HepG2 (cell line): ENCODE measurements at regions not wholly inside any gene's neighbourhood (a gene's known extent, or its start where the extent isn't known, plus 50 kb on each side); places are given as distances from the start of the nearest gene placed in this dataset.

Source experiments
- AGO2 ChIP-seq: fragments of 200-400 bp; formaldehyde crosslinking; optimal IDR thresholded peaks from 2 replicates; pipeline ENCODE3; 2017; ENCODE audit warnings: mild to moderate bottlenecking, low read depth, low read length, moderate library complexity
- CEBPB ChIP-seq: IDR thresholded peaks from 2 replicates; pipeline ENCODE4 v1.6.1; 2011; ENCODE audit warnings: low read depth, low read length, improper control_type of control experiment, borderline replicate concordance
- CHD4 ChIP-seq: fragments of 200-600 bp; sonication (generic); IDR thresholded peaks from 2 replicates; pipeline ENCODE4 v1.7.0; 2017; ENCODE audit warnings: mild to moderate bottlenecking, low read length, borderline replicate concordance
- ELF3 ChIP-seq: IDR thresholded peaks from 2 replicates; pipeline ENCODE4 v1.6.1; 2016; ENCODE audit warnings: missing genetic modification reagents, missing compliant biosample characterization
- FOXM1 ChIP-seq: sonication (generic); formaldehyde crosslinking; IDR thresholded peaks from 2 replicates; pipeline ENCODE4 v1.5.0; 2020; ENCODE audit warnings: missing genetic modification reagents
- GABPB1 ChIP-seq: IDR thresholded peaks from 2 replicates; pipeline ENCODE4 v1.6.1; 2016; ENCODE audit warnings: mild to moderate bottlenecking, missing genetic modification reagents, moderate library complexity, missing compliant biosample characterization
- HNF4A ChIP-seq: sonication (generic); formaldehyde crosslinking; IDR thresholded peaks from 2 replicates; pipeline ENCODE4 v1.4.0; 2020; ENCODE audit warnings: missing genetic modification reagents
- MZF1 ChIP-seq: sonication (generic); formaldehyde crosslinking; IDR thresholded peaks from 2 replicates; pipeline ENCODE4 v1.8.1; 2023; ENCODE audit warnings: mild to moderate bottlenecking, missing genetic modification reagents, borderline replicate concordance
- PHF21A ChIP-seq: sonication (generic); formaldehyde crosslinking; IDR thresholded peaks from 2 replicates; pipeline ENCODE4 v1.5.0; 2020; ENCODE audit warnings: mild to moderate bottlenecking, missing genetic modification reagents
- RXRA ChIP-seq: sonication (generic); formaldehyde crosslinking; IDR thresholded peaks from 2 replicates; pipeline ENCODE4 v1.5.1; 2020; ENCODE audit warnings: missing genetic modification reagents
- TBX2 ChIP-seq: sonication (generic); formaldehyde crosslinking; IDR thresholded peaks from 2 replicates; pipeline ENCODE4 v1.5.0; 2020; ENCODE audit warnings: missing genetic modification reagents, mild to moderate bottlenecking, borderline replicate concordance
- WIZ ChIP-seq: sonication (generic); formaldehyde crosslinking; IDR thresholded peaks from 2 replicates; pipeline ENCODE4 v1.5.1; 2020; ENCODE audit warnings: mild to moderate bottlenecking, missing genetic modification reagents
- ZFAT ChIP-seq: sonication (generic); formaldehyde crosslinking; conservative IDR thresholded peaks from 2 replicates; pipeline ENCODE4 v1.8.1; 2023; ENCODE audit warnings: missing genetic modification reagents, inconsistent platforms
- ZFX ChIP-seq: sonication (generic); formaldehyde crosslinking; IDR thresholded peaks from 2 replicates; pipeline ENCODE4 v1.4.0; 2020; ENCODE audit warnings: mild to moderate bottlenecking, low read depth, missing genetic modification reagents, moderate library complexity
- ZNF674 ChIP-seq: sonication (generic); formaldehyde crosslinking; IDR thresholded peaks from 2 replicates; pipeline ENCODE4 v1.5.0; 2020; ENCODE audit warnings: low read depth, mild to moderate bottlenecking, missing genetic modification reagents
- ZNF780A ChIP-seq: sonication (generic); formaldehyde crosslinking; IDR thresholded peaks from 2 replicates; pipeline ENCODE4 v1.8.0; 2022; ENCODE audit warnings: mild to moderate bottlenecking, missing genetic modification reagents, moderate library complexity
- TF ChIP-seq, protein P1 (sequence below): sonication (generic); formaldehyde crosslinking; IDR thresholded peaks from one replicate; pipeline ENCODE4 v1.5.1; 2020; ENCODE audit warnings: mild to moderate bottlenecking, missing genetic modification reagents; ENCODE audit errors: not compliant biosample characterization
- TF ChIP-seq, protein P2 (sequence below): IDR thresholded peaks from 2 replicates; pipeline ENCODE4 v1.6.1; 2012; ENCODE audit warnings: inconsistent platforms
- TF ChIP-seq, protein P3 (sequence below): sonication (generic); formaldehyde crosslinking; IDR thresholded peaks from 2 replicates; pipeline ENCODE4 v1.8.0; 2022; ENCODE audit warnings: missing genetic modification reagents, mild to moderate bottlenecking, borderline replicate concordance
- TF ChIP-seq, protein P4 (sequence below): sonication (generic); formaldehyde crosslinking; IDR thresholded peaks from 2 replicates; pipeline ENCODE4 v1.4.0; 2020; ENCODE audit warnings: missing genetic modification reagents

DNA sequence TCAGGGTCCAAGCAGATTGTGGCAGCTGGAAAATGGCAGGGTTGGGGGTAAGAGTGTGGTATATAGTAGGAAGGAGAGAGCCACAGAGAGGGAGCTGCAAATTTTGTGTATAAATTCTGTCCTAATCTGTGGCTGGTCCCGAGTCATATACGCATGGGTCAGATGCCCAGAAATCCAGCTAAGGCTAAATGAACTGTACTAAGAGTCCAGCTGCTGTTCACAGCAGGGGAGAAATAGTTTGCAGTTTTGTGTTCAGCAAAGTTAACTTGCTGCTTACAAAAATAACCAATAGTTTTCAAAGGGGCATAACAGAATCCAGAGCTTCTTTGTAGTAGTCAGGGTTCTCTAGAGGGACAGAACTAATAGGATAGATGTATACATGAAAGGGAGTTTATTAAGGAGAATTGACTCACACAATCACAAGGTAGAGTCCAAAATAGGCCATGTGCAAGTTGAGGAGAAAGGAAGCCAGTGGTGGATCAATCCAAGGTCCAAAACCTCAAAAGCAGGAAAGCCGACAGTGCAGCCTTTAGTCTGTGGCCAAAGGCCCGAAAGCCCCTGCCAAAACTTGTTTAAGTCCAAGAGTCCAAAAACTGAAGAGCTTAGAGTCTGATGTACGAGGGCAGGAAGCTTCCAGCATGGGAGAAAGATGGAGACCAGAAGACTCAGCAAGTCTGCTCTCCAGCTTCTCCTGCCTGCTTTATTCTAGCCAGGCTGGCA is 146.1 kb upstream of the KBTBD8 start (continued):
- TF ChIP-seq, protein P1, sequence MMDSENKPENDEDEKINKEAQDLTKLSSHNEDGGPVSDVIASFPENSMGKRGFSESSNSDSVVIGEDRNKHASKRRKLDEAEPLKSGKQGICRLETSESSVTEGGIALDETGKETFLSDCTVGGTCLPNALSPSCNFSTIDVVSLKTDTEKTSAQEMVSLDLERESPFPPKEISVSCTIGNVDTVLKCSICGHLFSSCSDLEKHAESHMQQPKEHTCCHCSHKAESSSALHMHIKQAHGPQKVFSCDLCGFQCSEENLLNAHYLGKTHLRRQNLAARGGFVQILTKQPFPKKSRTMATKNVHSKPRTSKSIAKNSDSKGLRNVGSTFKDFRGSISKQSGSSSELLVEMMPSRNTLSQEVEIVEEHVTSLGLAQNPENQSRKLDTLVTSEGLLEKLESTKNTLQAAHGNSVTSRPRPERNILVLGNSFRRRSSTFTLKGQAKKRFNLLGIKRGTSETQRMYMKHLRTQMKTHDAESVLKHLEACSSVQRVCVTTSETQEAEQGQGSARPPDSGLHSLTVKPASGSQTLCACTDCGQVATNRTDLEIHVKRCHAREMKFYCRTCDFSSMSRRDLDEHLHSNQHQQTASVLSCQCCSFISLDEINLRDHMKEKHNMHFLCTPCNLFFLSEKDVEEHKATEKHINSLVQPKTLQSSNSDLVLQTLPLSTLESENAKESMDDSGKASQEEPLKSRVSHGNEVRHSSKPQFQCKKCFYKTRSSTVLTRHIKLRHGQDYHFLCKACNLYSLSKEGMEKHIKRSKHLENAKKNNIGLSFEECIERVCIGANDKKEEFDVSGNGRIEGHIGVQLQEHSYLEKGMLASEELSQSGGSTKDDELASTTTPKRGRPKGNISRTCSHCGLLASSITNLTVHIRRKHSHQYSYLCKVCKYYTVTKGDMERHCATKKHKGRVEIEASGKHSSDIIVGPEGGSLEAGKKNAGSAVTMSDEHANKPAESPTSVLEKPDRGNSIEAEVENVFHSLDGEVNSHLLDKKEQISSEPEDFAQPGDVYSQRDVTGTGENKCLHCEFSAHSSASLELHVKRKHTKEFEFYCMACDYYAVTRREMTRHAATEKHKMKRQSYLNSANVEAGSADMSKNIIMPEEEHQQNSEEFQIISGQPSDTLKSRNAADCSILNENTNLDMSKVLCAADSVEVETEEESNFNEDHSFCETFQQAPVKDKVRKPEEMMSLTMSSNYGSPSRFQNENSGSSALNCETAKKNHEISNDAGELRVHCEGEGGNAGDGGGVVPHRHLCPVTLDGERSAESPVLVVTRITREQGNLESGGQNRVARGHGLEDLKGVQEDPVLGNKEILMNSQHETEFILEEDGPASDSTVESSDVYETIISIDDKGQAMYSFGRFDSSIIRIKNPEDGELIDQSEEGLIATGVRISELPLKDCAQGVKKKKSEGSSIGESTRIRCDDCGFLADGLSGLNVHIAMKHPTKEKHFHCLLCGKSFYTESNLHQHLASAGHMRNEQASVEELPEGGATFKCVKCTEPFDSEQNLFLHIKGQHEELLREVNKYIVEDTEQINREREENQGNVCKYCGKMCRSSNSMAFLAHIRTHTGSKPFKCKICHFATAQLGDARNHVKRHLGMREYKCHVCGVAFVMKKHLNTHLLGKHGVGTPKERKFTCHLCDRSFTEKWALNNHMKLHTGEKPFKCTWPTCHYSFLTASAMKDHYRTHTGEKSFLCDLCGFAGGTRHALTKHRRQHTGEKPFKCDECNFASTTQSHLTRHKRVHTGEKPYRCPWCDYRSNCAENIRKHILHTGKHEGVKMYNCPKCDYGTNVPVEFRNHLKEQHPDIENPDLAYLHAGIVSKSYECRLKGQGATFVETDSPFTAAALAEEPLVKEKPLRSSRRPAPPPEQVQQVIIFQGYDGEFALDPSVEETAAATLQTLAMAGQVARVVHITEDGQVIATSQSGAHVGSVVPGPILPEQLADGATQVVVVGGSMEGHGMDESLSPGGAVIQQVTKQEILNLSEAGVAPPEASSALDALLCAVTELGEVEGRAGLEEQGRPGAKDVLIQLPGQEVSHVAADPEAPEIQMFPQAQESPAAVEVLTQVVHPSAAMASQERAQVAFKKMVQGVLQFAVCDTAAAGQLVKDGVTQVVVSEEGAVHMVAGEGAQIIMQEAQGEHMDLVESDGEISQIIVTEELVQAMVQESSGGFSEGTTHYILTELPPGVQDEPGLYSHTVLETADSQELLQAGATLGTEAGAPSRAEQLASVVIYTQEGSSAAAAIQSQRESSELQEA (CRISPR knock-in tag), result no peak
- TF ChIP-seq, protein P2, sequence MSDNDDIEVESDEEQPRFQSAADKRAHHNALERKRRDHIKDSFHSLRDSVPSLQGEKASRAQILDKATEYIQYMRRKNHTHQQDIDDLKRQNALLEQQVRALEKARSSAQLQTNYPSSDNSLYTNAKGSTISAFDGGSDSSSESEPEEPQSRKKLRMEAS, result 0 out of 2 replicates have a peak, but pooled peaks have one; percentile 36
- no peak for TF ChIP-seq ZFAT (CRISPR knock-in tag)
- TF ChIP-seq WIZ (CRISPR knock-in tag), result no peak
- TF ChIP-seq, protein P3, sequence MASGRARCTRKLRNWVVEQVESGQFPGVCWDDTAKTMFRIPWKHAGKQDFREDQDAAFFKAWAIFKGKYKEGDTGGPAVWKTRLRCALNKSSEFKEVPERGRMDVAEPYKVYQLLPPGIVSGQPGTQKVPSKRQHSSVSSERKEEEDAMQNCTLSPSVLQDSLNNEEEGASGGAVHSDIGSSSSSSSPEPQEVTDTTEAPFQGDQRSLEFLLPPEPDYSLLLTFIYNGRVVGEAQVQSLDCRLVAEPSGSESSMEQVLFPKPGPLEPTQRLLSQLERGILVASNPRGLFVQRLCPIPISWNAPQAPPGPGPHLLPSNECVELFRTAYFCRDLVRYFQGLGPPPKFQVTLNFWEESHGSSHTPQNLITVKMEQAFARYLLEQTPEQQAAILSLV (CRISPR knock-in tag), result no peak
- TF ChIP-seq, protein P4, sequence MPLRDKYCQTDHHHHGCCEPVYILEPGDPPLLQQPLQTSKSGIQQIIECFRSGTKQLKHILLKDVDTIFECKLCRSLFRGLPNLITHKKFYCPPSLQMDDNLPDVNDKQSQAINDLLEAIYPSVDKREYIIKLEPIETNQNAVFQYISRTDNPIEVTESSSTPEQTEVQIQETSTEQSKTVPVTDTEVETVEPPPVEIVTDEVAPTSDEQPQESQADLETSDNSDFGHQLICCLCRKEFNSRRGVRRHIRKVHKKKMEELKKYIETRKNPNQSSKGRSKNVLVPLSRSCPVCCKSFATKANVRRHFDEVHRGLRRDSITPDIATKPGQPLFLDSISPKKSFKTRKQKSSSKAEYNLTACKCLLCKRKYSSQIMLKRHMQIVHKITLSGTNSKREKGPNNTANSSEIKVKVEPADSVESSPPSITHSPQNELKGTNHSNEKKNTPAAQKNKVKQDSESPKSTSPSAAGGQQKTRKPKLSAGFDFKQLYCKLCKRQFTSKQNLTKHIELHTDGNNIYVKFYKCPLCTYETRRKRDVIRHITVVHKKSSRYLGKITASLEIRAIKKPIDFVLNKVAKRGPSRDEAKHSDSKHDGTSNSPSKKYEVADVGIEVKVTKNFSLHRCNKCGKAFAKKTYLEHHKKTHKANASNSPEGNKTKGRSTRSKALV (CRISPR knock-in tag), result no peak
- TF ChIP-seq FOXM1 (CRISPR knock-in tag), result no peak
- no peak for TF ChIP-seq ZNF780A (CRISPR knock-in tag)
- no peak for TF ChIP-seq AGO2
- TF ChIP-seq ZFX (CRISPR knock-in tag), result no peak
- no peak for TF ChIP-seq CEBPB
- TF ChIP-seq CHD4, result no peak
- TF ChIP-seq ZNF674, result no peak
- TF ChIP-seq MZF1, result no peak
- TF ChIP-seq ELF3, result no peak
- no peak for TF ChIP-seq PHF21A (CRISPR knock-in tag)
- TF ChIP-seq TBX2 (CRISPR knock-in tag), result no peak
- no peak for TF ChIP-seq GABPB1 (CRISPR knock-in tag)
- no peak for TF ChIP-seq RXRA (CRISPR knock-in tag)
- TF ChIP-seq HNF4A (CRISPR knock-in tag), result peak; percentile 81
